CD4-positive, alpha-beta T cell treated with Interleukin-15 for 1 hour (primary cell): ENCODE measurements at regions not wholly inside any gene's neighbourhood (a gene's known extent, or its start where the extent isn't known, plus 50 kb on each side); places are given as distances from the start of the nearest gene placed in this dataset.

Source experiments
- DNase-seq: peaks from one replicate; pipeline ENCODE4 v3.0.0-alpha.2; 2020

DNA sequence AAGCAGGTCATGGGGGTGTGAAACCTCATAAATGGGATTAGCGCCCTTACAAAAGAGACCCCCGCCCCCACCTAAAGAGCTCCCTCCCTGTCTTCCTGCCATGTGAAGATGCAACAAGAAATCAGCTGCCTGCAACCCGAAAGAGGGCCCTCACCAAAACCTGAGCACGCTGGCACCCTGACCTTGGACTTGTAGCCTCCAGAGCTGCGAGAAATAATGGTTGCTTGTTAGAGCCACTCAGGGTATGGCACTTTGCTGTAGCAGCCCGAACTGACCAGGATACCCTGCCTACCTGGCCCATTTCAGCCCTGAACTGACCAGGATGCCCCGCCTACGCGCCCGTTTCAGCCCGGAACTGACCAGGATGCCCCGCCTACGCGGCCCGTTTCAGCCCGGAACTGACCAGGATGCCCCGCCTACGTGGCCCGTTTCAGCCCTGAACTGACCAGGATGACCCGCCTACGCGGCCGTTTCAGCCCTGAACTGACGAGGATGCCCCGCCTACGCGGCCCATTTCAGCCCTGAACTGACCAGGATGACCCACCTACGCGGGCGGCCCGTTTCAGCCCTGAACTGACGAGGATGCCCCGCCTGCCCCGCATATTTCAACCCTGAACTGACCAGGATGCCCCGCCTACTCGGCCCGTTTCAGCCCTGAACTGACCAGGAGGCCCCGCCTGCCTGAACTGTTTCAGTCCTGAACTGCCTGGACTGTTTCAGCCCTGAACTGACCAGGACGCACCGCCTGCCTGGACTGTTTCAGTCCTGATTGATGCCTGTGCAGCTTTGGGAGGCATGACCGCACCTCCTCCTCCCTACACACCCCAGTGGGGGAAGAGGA is 120.0 kb downstream of the UQCRFS1 start:
- DNase-seq, result no peak

DNA sequence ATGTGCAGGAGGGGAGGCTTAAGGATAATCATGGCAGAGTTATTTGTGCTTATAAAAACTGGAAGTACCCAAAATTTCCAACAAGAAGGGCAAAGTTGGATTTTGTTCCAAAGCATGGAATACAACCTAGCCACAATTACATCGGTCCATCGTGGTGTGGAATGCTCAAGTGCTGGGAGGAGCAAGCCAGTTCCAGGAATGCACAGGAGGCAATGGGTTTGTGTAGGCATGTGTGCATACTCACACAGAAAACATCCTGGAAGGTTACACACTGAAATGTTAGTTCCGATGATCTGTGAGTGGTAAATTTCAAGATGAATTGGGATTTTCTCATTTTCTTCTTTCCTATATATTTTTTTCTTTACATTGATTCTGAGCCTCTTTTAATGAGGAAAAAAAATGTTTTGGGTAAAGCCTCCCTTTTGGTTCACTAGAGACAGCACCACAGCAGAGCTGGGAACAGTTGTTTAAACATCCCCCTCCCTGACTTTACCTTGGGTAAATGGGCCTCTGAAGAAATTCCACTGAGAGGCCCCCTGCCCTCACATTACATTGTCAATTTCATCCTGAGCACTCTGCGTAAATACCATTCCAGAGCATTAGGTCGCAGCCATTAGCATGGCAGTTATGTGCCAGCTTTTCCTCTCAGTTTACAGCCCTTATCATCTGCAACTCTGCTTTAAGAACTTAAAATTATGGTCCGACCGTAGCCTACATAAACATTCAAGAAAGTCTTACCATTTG is 122.0 kb downstream of the UQCRFS1 start:
- DNase-seq, result no peak

DNA sequence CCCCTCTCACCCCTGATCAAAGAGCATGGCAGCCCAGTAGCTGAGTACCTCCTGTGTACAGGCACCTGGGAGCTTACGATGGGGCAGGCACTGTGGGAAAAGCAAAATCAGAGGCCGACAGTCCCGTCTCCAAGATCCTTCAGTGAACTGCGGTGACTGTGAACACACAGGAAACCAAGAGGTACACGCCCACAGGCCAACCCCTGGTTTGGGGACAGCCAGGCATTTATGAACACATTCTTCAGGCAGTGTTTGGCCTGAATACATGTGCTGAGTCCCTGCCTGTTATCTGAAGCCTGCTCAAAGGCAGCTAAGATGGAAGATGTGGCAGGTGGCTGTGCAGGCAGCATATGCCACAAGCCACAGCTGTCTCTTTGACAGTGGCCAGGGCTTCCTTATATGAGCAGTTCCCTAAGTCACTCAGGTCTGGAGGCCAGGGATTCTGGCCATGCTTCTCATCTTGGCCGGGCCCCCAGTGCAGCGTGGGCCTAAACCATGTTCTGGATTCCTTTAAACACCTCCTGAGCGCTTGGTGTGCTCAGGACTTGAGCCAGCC is 123.6 kb downstream of the UQCRFS1 start:
- no peak for DNase-seq

DNA sequence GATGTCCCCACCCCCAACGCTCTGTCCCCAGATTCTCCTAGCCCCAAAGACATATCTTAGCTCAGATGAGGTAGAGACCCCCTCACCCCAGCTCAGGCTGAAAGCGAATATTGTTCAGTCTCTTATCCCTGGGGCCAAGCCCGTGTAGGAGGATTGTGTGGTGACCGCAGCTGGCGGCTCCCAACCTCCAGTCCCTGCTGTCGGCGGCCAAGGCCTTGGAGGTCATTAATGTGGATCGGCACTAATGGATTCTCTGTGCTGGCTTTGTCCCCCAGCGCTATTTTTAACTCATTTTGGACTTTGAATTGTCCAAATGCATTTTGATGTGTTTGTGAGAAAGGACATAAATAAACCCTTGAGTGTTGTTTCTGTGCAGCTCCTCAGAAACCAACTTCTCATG is 124.2 kb downstream of the UQCRFS1 start:
- no peak for DNase-seq

DNA sequence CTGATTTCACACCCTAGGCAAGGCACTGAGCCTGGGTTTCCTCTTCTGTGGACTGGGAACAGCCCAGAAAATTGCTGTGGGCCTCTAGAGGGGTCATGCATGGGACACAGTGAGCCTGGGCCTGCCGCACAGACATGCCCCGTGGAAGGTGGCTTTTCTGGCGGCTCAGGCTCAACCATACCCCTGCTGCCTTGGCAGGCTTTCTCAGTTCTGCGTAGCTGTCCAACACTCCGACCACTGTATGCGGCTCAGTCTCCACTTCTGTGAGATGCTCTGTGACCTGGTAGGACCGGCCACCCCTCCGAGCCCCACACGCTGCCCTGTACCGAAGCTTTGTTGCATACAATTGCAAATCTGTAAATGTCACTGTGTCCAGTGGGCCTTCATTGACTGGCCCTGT is 126.3 kb downstream of the UQCRFS1 start:
- no peak for DNase-seq

DNA sequence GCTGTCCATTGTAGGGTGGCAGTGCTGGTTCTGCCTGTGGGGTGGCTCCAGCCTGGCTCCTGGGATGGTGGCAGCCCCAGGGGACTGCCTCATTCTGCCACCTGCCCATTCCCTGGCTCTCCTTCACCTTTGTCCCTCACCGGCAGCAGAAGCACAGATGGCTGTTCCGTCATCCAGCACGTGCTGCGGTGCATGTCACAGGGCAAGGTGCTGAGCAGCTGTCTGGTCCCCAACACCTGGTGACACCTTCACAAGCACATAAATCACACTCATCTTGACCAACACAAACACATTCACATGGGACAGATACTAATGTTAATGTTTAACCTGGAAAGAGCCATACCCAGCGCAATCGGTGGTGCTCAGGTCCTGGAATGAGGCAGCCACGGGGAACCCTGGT is 126.8 kb downstream of the UQCRFS1 start:
- no peak for DNase-seq

DNA sequence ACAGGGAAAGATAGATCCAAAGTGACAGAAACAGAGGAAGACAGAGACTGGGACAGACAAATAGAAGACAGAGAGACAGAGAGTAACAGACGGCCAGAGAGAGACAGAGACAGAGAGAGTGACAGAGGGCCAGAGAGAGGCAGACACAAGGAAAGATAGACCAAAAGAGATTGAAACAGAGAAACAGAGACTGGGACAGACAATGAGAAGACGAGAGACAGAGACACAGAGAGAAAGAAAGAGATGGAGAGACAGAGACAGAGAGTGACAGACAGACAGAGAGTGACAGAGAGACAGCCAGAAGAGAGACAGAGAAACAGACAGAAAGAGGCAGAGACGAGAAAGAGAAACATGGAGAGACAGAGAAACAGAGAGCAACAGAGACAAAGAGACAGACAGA is 127.3 kb downstream of the UQCRFS1 start:
- DNase-seq, result no peak

DNA sequence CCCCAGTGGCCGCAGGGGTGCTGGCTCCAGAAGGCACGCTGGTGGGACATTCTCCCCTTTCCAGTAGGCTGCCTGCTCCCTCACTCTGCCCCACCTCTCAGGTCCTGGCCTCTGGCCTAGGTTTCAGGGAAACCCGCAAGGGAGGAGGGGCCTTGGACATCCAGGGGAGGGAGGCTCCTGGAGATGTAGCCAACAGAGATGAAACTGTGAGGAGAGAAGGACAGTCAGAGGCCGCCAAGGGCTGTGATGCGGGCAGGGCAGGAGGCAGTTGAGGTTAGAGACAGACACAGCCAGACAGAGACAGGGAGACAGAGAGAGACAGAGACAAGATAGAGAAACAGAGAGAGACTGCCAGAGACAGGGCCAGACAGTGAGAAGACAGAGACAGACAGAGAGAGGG is 127.7 kb downstream of the UQCRFS1 start:
- no peak for DNase-seq

DNA sequence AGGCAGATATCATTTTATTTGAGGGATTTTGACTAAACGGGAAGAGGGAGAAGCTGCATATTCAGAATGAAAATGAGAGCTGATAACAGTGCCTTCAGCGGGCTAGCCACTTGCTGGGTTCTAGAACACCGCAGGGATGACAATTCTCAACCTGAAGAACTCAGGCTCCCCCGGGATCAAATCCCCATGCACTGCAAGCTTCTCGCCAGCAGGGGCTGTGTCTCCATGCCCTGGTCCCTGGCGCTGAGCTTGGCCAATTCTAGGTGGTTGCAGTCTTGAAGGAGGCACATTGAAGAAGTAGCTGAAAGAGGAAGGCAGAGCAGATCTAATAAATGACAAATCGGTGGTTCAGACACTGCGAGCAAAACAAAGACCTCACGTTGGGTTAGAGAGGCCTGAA is 128.7 kb downstream of the UQCRFS1 start:
- no peak for DNase-seq

DNA sequence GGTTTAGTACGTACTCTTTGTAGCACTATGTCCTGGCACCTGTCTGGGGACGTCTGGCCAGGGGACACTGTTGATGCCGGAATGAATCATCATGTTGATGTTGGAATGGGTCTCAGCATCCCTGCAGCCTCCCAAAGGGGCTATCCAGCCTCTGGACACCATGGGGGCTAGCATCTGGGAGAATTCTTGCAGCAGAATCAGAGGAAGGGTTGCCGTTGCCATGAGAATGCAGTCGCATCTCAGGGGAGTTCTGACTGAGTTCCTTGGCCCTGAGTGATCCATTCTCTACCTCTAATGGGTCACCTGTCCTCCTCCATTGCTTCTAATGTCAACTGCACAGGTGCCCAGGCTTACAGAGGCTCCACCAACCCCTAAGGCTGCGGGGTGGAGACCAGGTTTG is 129.1 kb downstream of the UQCRFS1 start:
- no peak for DNase-seq

DNA sequence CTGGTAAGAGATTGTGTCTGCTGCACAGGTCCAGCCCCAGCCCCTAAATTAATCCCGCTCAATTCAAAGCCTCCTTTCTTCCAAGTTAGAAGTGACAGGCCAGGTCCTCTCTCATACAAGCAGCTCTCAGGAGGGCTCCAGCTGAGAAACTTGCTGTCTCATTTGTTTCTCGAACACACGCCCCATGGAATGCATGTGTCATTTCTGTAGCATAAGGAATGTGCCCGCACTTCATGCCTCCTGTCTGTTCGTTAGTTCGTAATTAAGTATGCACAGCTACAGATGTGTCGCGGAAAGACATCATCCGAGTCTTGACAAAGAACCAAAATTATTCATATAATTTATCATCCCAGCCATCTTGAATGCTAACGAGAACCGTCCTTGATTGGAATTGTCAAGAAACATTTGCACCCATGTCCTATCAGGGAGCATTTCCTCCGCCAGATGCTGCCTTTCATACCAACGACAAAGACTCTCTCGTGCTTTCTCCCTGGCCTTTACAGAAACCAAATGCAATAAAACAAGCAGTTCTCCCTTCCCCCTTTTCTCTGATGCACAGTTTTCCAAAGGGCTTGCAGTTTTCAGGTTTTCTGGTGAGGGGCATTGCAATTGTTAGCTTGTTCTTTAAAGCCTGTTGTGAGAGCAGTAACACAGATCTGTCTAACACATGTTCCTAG is 133.5 kb downstream of the UQCRFS1 start:
- no peak for DNase-seq

DNA sequence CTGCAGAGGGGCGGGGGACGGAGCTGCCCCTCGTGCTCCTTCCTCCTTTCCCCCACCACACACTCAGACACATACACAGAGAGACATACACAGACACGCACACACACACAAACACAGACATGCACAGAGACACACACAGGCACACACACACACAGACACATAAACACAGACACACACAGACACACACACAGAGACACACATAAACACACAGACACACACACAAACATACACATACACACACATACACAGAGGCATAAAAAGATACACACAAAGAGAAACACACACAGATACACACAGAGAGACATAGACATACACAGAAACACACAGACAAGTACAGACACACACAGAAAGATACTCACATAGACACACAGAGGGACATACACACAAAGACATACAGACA is 136.0 kb downstream of the UQCRFS1 start:
- no peak for DNase-seq

DNA sequence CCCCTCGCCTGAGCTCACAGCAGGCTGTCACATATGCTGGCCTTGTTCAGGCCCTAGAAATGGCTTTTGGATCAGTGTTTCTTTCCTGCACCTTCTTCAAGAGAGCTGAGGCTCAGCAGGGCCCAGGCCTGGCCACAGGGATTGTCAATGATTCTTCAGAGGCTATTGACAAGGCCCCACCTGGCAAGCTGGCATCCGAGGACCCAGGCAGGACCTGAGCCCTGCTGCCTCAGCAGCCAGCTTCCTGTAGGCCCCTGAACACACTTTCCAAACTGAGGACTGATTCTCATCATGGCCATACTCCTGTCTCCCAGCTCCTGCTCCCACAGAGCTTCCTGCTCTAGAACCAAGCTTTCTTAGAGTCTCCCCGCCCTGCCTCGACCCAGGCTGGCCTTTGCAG is 136.8 kb downstream of the UQCRFS1 start:
- no peak for DNase-seq

DNA sequence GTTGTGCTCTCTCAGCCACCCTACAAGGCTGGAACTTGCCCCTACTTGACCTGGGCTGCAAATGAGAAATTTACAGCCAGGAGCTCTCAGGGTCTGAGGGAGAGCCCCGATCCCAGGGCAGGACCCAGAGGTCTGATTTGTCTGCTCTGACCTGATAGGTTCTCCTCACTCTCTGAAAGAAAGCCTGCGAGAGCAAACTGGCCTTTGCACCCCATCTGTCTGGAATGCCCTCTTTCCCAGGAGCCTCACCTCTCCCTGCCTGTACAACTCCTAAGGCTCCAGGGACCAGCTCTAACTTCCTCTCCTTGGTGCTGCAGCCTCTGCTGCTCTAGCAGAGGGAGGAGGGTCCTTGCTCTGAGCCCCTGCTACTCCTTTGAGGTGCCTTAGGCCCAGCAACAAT is 137.8 kb downstream of the UQCRFS1 start:
- no peak for DNase-seq

DNA sequence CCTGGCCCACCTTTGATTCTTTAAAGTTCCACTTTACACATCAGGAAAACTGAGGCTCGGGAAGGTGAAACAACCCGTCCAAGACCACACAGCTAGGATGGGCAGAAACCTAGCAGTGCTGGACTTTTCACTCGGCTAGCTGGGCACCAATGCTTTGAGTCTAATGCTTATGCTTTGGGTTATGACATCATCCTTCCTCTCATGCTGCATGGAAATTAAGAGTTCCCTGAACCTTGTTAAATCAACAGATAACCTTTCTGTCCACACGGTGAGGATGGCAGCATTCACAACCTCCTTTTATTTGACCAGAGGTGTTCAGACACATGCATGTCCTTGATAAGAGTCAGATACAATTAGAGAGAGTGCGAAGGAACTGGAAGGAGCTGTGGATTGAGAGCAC is 138.4 kb downstream of the UQCRFS1 start:
- DNase-seq, result no peak

DNA sequence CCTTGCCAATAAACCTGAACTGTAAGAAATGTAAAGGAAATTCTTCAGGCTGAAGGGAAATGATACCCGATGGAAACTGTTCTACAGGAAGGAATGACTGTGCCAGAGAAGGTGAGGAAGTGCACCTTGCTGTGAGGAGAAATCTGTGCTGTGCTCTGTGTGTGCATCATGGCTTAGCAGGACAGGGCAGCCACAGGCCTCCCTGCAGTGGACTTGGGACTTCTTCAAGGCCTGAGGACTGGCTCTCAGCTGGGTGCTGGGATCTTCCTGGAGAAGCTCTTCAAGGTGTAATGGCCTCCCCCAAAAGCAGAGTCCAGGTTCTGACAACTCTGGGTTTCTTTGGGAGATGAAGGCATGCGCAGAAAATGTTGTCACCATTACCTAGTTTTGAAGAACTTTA is 145.1 kb downstream of the UQCRFS1 start:
- DNase-seq, result no peak

DNA sequence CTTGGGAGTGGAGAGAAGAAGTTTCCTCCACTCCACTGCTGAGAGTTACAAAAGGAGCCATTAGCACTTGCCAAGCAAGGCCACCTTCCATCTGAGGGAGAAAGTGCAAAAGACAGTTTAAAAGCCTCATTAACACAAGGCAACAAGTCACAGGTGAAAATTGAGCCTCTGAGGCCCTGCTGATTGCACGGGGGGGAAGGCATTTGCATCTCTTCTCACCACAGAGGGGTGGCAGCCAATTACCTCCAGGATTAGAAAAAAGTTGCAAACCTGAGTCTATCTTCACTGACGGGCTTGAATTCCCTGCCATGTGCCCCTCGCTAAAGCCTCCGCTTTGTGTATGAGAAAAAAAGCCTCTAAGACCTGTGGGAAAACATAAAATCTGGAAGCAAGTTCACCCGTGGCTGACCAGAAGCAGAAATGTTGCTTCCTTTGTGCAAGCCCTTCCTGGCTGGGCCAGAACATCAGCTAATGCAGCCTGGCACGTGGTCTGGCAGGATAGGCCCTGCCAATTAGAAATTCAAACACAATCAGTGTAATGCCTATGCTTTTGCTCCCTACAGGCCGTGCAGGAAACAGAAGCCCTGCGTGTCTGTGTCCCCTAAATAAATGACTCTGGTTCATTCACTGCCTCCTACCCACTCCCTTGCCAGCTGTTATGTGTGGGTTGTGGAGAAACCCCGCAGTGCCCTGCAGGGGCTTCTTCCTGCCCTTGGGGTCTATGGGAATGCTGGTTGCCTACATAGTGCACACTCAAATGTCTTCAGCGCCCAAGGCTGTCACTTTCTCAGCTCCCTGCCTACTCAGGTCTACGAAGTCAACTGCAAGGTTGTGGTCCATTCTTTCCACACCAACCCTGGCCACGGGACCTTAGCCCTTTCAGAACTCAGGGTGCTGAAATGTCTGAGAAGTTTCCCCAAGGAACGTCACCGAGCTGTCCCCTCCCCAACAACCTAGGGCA is 150.2 kb downstream of the UQCRFS1 start:
- DNase-seq, result no peak

DNA sequence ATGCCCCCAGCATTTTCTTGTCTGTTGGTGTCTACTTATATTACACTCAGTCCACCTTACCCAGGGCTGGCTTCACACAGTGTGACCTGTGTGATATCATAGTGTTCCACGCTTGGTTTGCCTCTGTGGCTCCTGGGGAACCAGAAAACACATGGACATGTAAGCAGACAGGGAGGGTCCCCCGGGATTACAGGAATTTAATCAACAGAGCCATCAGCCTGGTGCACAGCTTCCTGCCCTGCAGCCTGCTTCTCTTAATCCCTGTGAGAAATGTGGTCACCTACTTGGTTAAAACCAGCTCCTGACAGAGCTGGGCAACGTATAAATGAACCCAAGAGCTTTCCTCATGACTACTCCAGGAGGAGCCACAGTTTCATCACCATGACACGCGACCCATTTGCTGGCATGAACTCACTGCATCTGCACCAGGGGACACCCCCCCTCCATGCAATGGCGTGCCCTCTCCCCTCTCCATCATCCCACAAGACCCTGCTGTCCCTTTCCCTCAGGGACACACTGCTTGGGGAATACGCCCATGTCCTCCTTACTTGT is 152.1 kb downstream of the UQCRFS1 start:
- no peak for DNase-seq

DNA sequence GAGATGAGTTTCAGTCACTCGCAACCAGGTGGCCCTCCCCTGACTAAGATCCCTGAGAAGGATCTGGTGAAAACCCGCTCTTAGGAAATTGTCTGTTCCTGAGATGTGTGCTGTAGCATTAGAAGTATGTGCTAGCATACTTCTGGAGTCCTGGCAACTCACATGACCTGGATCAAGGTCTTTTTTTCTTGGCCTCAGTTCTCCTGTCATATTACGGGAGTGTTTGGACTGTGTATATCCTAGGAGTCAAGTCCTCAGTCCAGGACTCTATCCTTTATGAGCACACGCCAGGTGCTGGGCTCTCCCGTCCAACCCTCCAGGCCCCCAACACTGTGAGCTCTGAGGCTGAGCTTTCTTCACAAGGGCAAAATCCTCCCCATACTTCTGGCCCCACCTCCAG is 156.4 kb downstream of the UQCRFS1 start:
- no peak for DNase-seq

DNA sequence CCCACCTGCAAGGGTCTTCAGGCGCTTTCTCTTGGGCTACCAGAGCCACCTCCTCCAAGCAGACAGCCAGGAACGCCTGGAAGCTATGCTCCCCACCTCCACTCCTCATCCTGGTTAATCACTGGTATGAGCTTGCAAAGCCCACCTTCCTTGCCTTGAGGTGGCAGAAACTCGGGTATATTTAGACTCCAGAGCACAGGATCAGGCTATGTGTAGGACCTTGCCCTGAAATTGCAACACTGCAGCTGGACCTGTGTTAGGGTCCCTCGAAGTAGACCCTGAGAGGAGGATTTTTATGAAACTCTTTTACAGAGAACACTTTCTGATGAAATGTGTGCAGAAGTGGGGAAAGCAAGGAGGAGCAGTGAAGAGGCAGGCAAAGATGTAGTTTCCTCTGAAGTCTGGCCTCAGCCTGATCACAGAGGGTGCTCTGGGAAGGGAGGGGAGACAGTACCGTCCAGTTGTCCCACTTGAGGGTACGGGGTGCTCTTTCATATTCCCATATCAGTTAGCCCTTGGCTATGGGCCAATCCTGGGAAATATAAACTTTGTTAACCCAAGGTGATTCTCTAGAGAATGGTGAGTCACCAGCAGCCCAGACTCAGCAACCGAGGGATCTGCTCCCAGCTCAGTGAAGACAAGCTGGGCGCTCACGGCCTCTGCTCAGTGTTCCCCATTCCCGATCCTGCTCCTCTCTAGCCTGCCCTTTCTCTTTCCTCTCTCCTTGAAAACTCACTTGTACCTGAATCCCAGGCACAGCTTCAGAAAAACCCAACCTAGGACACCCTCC is 157.9 kb downstream of the UQCRFS1 start:
- DNase-seq, result no peak

DNA sequence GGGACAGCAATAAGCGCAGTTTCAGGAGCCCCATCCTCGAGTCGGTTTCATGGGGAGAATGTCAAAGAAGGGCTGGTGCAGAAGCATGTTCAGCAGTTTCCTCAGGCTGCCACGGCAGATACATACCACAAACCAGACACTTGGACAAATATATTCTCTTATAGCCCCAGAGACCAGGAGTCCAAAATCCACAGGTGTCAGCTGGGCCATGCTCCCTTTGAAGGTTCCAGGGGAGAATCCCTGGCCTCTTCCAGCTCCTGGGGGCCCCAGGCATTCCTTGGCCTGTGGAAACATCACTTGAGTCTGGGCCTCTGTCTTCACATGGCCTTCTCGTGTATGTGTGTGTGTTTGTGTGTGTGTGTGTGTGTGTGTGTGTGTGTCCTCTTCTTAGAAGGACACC is 164.1 kb downstream of the UQCRFS1 start:
- DNase-seq, result no peak
